Naive thymus-derived CD4-positive, alpha-beta T cell (primary cell): ENCODE measurements at regions not wholly inside any gene's neighbourhood (a gene's known extent, or its start where the extent isn't known, plus 50 kb on each side); places are given as distances from the start of the nearest gene placed in this dataset.

Source experiments
- ATAC-seq: fragments of 150-1000 bp; cut with Tn5 transposase; 2 replicates; pipeline ENCODE4 v1.10.0; 2021; ENCODE audit warnings: mild to moderate bottlenecking, moderate library complexity
- CTCF ChIA-PET: fragments of 350-600 bp; sonication (Branson Sonifier 250); formaldehyde crosslinking; loops from one replicate; lab custom pipeline; 2021; ENCODE audit warnings: antibody characterized with exemption; lab: Charles Lee
- POLR2A ChIA-PET: fragments of 350-600 bp; sonication (Branson Sonifier 250); formaldehyde crosslinking; loops from one replicate; lab custom pipeline; 2021; ENCODE audit warnings: antibody characterized with exemption, inconsistent platforms; lab: Charles Lee
- DNase-seq, 9 donors: peaks; one replicate each; pipeline versions ENCODE4 v3.0.0 to v3.0.0-alpha.2; 2020 to 2022; ENCODE audit warnings: mixed read lengths in 1 of 9
- H3K27ac ChIP-seq: one replicate; pipeline ENCODE4 v1.7.0; 2013; ENCODE audit warnings: mild to moderate bottlenecking, low read depth, low read length, moderate library complexity
- H3K27me3 ChIP-seq, 2 donors: one replicate each; pipeline ENCODE4 v1.7.0; 2013; ENCODE audit warnings: low read length in 2 of 2, mild to moderate bottlenecking in 2 of 2, moderate library complexity in 2 of 2; ENCODE audit not compliant: control insufficient read depth in 2 of 2, insufficient read depth in 2 of 2
- H3K36me3 ChIP-seq, 3 experiments: 1 replicate in 2 of 3; 2 replicates in 1 of 3; pipeline ENCODE4 v1.7.0; 2013; ENCODE audit warnings: low read length in 3 of 3, mild to moderate bottlenecking in 3 of 3, moderate library complexity in 1 of 3; ENCODE audit not compliant: insufficient read depth in 3 of 3, control insufficient read depth in 2 of 3
- H3K4me1 ChIP-seq, 2 donors: one replicate each; pipeline ENCODE4 v1.7.0; 2013; ENCODE audit warnings: low read length in 2 of 2, mild to moderate bottlenecking in 2 of 2, moderate library complexity in 1 of 2; ENCODE audit not compliant: control insufficient read depth in 2 of 2, insufficient read depth in 2 of 2
- H3K4me3 ChIP-seq: 2 replicates; pipeline ENCODE4 v1.7.0; 2013; ENCODE audit warnings: mild to moderate bottlenecking, low read length
- H3K9me3 ChIP-seq, 3 experiments: 1 replicate in 2 of 3; 2 replicates in 1 of 3; pipeline ENCODE4 v1.7.0; 2013; ENCODE audit warnings: low read length in 3 of 3; ENCODE audit not compliant: control insufficient read depth in 2 of 3
- H3K27ac Mint-ChIP-seq, 9 donors: one replicate each; pipeline ENCODE4 v1.8.0; 2020 to 2022; ENCODE audit warnings: mixed read lengths in 9 of 9, mild to moderate bottlenecking in 8 of 9, moderate library complexity in 5 of 9, inconsistent platforms in 2 of 9
- H3K27me3 Mint-ChIP-seq, 5 donors: one replicate each; pipeline ENCODE4 v1.8.0; 2021 to 2022; ENCODE audit warnings: mixed read lengths in 5 of 5, mild to moderate bottlenecking in 1 of 5
- H3K36me3 Mint-ChIP-seq, 5 donors: one replicate each; pipeline ENCODE4 v1.8.0; 2020 to 2022; ENCODE audit warnings: mixed read lengths in 5 of 5, mild to moderate bottlenecking in 3 of 5, inconsistent platforms in 1 of 5
- H3K4me1 Mint-ChIP-seq, 7 donors: one replicate each; pipeline ENCODE4 v1.8.0; 2020 to 2022; ENCODE audit warnings: mixed read lengths in 7 of 7, mild to moderate bottlenecking in 3 of 7, inconsistent platforms in 1 of 7
- H3K4me3 Mint-ChIP-seq, 10 donors: one replicate each; pipeline ENCODE4 v1.8.0; 2020 to 2022; ENCODE audit warnings: mild to moderate bottlenecking in 10 of 10, mixed read lengths in 10 of 10, moderate library complexity in 6 of 10, inconsistent platforms in 2 of 10
- H3K9me3 Mint-ChIP-seq, 11 donors: one replicate each; pipeline ENCODE4 v1.8.0; 2020 to 2022; ENCODE audit warnings: mixed read lengths in 11 of 11, mild to moderate bottlenecking in 4 of 11, inconsistent platforms in 1 of 11, moderate library complexity in 1 of 11
- intact Hi-C, 2 donors: fragments of 100-400 bp; cut with micrococcal nuclease; formaldehyde crosslinking; loops; one replicate each; pipeline ENCODE4 v1.15.1; 2023

DNA sequence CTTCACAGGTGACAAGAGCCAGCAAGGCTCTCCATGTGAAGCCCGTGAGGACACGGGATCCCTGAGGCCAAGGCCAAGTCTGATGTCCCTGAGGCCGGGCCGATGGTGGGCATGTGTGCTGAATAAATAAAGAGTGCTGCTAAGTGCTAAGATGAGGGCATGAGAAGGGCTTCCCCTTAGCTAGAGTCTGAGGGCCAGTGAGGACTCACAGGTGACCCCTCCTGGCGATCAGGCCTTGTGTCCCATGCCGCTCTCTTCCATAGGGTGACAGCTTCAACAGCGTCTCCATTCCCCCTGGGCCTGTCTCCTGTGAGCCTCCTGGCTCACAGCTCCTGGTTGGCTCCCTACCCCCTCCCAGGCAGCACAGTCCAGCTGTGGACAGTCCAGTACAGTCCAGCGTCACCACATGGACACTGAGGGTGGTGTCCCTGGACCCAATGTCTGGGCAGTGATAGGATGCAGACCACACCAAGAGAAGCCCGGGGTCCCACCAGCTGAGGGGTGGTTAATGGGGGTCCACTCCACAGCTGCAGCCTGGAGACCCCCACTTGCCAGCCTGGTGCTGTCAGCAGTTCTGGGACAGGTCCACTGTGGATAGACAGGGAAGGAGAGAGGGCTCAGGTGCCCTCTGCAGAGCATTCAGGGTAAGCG, 1033.2 kb downstream of the TBC1D22A start:
- Mint-ChIP-seq H3K36me3 (peaks cover 0 to 3% (median 0%) of the 10 kb centered on the region in 5 donors), H3K27ac (no peak overlapping the region), H3K9me3 (peaks cover 0 to 16% (median 0%) of the 10 kb centered on the region in 11 donors), H3K4me1 (no peaks in the 10 kb centered on the region), H3K4me3 (no peak overlapping the region), H3K27me3 (peaks cover 0 to 38% (median 6%) of the 10 kb centered on the region in 5 donors)
- H3K27ac ChIP-seq = no peak overlapping the region
- H3K36me3 ChIP-seq = no peaks in the 10 kb centered on the region
- POLR2A ChIA-PET = no interaction called here
- no peaks in the 10 kb centered on the region for H3K4me1 ChIP-seq
- no peak for DNase-seq
- no peaks in the 10 kb centered on the region for H3K27me3 ChIP-seq
- H3K4me3 ChIP-seq = no peak overlapping the region
- H3K9me3 ChIP-seq = no peaks in the 10 kb centered on the region
- no peak for ATAC-seq
- intact Hi-C loops = no loop called here
- CTCF ChIA-PET = no interaction called here

DNA sequence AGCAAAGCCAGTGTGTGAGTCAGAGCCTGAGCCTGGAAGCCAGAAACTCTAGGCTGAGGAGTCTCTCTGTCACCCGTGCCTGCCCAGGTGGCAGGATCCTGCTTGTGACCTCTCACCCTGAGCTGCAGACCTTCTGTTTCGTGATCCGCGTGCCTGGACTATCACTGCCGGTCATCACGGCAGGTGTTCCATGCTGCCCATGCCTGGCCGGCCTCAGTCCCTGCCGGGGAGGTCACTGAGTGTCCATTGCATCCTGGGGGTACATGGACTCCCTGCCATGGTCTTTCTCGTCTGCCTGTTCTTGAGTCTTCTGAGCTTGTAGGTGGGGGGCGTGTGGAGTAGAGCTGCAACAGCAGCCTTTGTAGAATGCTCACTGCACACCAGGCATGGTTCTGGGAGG, 1032.4 kb downstream of the TBC1D22A start:
- no peaks in the 10 kb centered on the region for H3K36me3 ChIP-seq
- intact Hi-C loops = no loop called here
- no peak for DNase-seq
- H3K27me3 ChIP-seq = no peaks in the 10 kb centered on the region
- ATAC-seq = no peak
- ChIA-PET CTCF (no interaction called here), POLR2A (no interaction called here)
- H3K36me3 Mint-ChIP-seq = peaks cover 0 to 3% (median 0%) of the 10 kb centered on the region in 5 donors
- H3K27ac ChIP-seq = no peak overlapping the region
- H3K27ac Mint-ChIP-seq = no peak overlapping the region
- peaks cover 0 to 16% (median 0%) of the 10 kb centered on the region in 11 donors for H3K9me3 Mint-ChIP-seq
- no peaks in the 10 kb centered on the region for H3K4me1 ChIP-seq
- H3K9me3 ChIP-seq = no peaks in the 10 kb centered on the region
- peaks cover 0 to 38% (median 5%) of the 10 kb centered on the region in 5 donors for H3K27me3 Mint-ChIP-seq
- H3K4me3 ChIP-seq = no peak overlapping the region
- no peaks in the 10 kb centered on the region for H3K4me1 Mint-ChIP-seq
- no peak overlapping the region for H3K4me3 Mint-ChIP-seq

- ChIA-PET POLR2A (no interaction called here), CTCF (no interaction called here)
- no peaks in the 10 kb centered on the region for H3K9me3 ChIP-seq
- H3K4me1 ChIP-seq = no peaks in the 10 kb centered on the region
- no peaks in the 10 kb centered on the region for H3K27me3 ChIP-seq
- DNase-seq (no peak), ATAC-seq (no peak)
- H3K36me3 ChIP-seq = no peaks in the 10 kb centered on the region
- Mint-ChIP-seq H3K27me3 (peaks cover 2 to 38% (median 11%) of the 10 kb centered on the region in 5 donors), H3K4me3 (no peak overlapping the region), H3K4me1 (no peaks in the 10 kb centered on the region), H3K27ac (no peak overlapping the region), H3K36me3 (no peaks in the 10 kb centered on the region), H3K9me3 (peaks cover 0 to 7% (median 0%) of the 10 kb centered on the region in 11 donors)
- no peak overlapping the region for H3K27ac ChIP-seq
- H3K4me3 ChIP-seq = no peak overlapping the region
- intact Hi-C loops = no loop called here
Measured at GRCh38 chr22:47793304-47794101, 1031.1 kb downstream of the TBC1D22A start.

DNA sequence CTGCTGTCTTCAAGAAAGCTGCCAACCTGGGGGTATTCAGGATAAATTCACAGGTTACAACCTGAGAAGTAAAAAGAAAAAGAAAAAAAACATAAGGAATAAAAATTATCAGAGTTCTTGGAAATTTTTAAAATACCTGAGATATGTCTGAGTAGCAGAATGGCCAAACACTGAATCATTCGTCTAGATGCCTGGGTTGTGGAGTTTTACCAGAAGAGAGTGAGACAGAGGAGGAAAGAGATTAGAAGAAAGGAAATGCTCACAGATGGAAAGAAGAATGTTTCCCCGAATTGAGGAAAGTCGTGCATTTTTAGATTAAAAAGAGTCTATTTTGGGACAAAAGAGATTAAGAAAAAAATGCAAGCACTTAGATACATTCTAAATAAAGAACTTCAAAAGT, 1026.7 kb downstream of the TBC1D22A start:
- CTCF ChIA-PET = no interaction called here
- H3K36me3 Mint-ChIP-seq = peaks cover 0 to 3% (median 0%) of the 10 kb centered on the region in 5 donors
- H3K9me3 Mint-ChIP-seq = peaks cover 0 to 12% (median 3%) of the 10 kb centered on the region in 11 donors
- Histone ChIP-seq H3K9me3 (no peaks in the 10 kb centered on the region), H3K27ac (no peak overlapping the region), H3K27me3 (no peaks in the 10 kb centered on the region), H3K36me3 (no peaks in the 10 kb centered on the region), H3K4me1 (no peaks in the 10 kb centered on the region), H3K4me3 (no peak overlapping the region)
- intact Hi-C loops = no loop called here
- H3K4me3 Mint-ChIP-seq = no peak overlapping the region
- ATAC-seq (no peak), DNase-seq (no peak)
- H3K27ac Mint-ChIP-seq = no peak overlapping the region
- POLR2A ChIA-PET = no interaction called here
- no peaks in the 10 kb centered on the region for H3K4me1 Mint-ChIP-seq
- peaks cover 2 to 37% (median 25%) of the 10 kb centered on the region in 5 donors for H3K27me3 Mint-ChIP-seq

GRCh38 chr22:47788461-47788860, 1026.0 kb downstream of the TBC1D22A start:
- Histone ChIP-seq H3K4me1 (no peaks in the 10 kb centered on the region), H3K27me3 (no peaks in the 10 kb centered on the region), H3K27ac (no peak overlapping the region), H3K36me3 (no peaks in the 10 kb centered on the region), H3K4me3 (no peak overlapping the region), H3K9me3 (no peaks in the 10 kb centered on the region)
- DNase-seq (no peak), ATAC-seq (no peak)
- peaks cover 0 to 3% (median 0%) of the 10 kb centered on the region in 5 donors for H3K36me3 Mint-ChIP-seq
- no peak overlapping the region for H3K4me3 Mint-ChIP-seq
- H3K4me1 Mint-ChIP-seq = no peaks in the 10 kb centered on the region
- H3K27me3 Mint-ChIP-seq = peaks cover 2 to 44% (median 25%) of the 10 kb centered on the region in 5 donors
- ChIA-PET POLR2A (no interaction called here), CTCF (no interaction called here)
- intact Hi-C loops = no loop called here
- H3K9me3 Mint-ChIP-seq = peaks cover 0 to 12% (median 3%) of the 10 kb centered on the region in 11 donors
- H3K27ac Mint-ChIP-seq = no peak overlapping the region

GRCh38 chr22:47787501-47788227, 1025.2 kb downstream of the TBC1D22A start:
- Mint-ChIP-seq H3K9me3 (peaks cover 0 to 12% (median 3%) of the 10 kb centered on the region in 11 donors), H3K27ac (no peak overlapping the region), H3K27me3 (peaks cover 2 to 45% (median 25%) of the 10 kb centered on the region in 5 donors), H3K4me3 (no peak overlapping the region), H3K4me1 (no peaks in the 10 kb centered on the region), H3K36me3 (peaks cover 0 to 3% (median 0%) of the 10 kb centered on the region in 5 donors)
- Histone ChIP-seq H3K27me3 (no peaks in the 10 kb centered on the region), H3K4me3 (no peak overlapping the region), H3K27ac (no peak overlapping the region), H3K9me3 (no peaks in the 10 kb centered on the region), H3K4me1 (no peaks in the 10 kb centered on the region), H3K36me3 (no peaks in the 10 kb centered on the region)
- CTCF ChIA-PET = no interaction called here
- ATAC-seq = no peak
- intact Hi-C loops = no loop called here
- POLR2A ChIA-PET = no interaction called here
- no peak for DNase-seq
